ENCODE measurements at regions not wholly inside any gene's neighbourhood (a gene's known extent, or its start where the extent isn't known, plus 50 kb on each side); places are given as distances from the start of the nearest gene placed in this dataset.
"Not testable (repeated sequence)": the region's sequence is repeated elsewhere in the genome, so short reads cannot be mapped to it uniquely, and the experiment has no call there.

DNA sequence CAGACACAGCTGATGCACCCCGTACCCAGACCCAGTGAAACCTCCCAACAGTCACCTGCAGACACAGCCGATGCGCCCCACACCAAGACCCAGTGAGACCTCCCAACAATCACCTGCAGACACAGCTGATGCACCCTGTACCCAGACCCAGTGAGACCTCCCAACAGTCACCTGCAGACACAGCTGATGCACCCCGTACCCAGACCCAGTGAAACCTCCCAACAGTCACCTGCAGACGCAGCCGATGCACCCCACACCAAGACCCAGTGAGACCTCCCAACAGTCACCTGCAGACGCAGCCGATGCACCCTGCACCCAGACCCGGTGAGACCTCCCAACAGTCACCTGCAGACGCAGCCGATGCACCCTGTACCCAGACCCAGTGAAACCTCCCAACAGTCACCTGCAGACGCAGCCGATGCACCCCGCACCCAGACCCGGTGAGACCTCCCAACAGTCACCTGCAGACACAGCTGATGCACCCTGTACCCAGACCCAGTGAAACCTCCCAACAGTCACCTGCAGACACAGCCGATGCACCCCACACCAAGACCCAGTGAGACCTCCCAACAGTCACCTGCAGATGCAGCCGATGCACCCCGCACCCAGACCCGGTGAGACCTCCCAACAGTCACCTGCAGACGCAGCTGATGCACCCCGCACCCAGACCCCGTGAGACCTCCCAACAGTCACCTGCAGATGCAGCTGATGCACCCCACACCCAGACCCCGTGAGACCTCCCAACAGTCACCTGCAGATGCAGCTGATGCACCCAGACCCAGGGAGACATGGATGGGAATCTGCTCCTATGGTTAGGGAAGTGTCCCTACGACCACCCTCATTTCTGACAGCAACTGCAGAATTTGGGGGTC, 178.3 kb upstream of the C1orf174 start:
- not testable (repeated sequence) for H3K36me3 Mint-ChIP-seq (ENCODE audit: insufficient read depth); H3K4me3 Mint-ChIP-seq; H3K27ac Mint-ChIP-seq; H3K9me3 Mint-ChIP-seq; ATAC-seq (replicated peaks); H3K4me1 Mint-ChIP-seq (ENCODE audit: low read depth in 2 of 2); DNase-seq
- H3K27me3 Mint-ChIP-seq: peaks cover 18 to 32% of the 10 kb centered on the region in 2 donors

DNA sequence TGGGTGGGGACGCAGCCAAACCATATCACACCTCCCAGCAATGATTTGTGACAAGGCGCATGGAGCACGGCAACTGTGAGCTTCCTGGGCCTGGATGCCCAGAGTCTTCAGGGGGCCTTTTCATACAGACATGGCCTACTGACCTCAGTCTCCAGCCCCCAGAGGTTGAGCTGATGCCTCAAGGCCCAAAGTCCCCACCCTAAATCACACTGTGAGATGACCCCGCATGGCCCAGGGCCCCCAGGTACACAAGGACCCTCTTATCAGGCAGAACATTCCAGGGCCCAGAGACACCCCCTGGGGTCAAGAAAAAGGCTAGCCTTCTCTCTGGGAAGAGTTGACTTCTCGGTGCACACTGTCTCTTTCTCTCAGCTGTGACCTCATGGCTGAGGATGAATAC, 179.7 kb upstream of the C1orf174 start:
- Mint-ChIP-seq H3K4me3 (no peak overlapping the region), H3K27ac (no peak overlapping the region), H3K9me3 (peaks cover 0 to 2% of the 10 kb centered on the region in 2 donors), H3K27me3 (peaks cover 17 to 28% of the 10 kb centered on the region in 2 donors), H3K4me1 (ENCODE audit: low read depth in 2 of 2) (no peaks in the 10 kb centered on the region), H3K36me3 (ENCODE audit: insufficient read depth) (no peaks in the 10 kb centered on the region)
- no peak for ATAC-seq (replicated peaks)
- no peak for DNase-seq

DNA sequence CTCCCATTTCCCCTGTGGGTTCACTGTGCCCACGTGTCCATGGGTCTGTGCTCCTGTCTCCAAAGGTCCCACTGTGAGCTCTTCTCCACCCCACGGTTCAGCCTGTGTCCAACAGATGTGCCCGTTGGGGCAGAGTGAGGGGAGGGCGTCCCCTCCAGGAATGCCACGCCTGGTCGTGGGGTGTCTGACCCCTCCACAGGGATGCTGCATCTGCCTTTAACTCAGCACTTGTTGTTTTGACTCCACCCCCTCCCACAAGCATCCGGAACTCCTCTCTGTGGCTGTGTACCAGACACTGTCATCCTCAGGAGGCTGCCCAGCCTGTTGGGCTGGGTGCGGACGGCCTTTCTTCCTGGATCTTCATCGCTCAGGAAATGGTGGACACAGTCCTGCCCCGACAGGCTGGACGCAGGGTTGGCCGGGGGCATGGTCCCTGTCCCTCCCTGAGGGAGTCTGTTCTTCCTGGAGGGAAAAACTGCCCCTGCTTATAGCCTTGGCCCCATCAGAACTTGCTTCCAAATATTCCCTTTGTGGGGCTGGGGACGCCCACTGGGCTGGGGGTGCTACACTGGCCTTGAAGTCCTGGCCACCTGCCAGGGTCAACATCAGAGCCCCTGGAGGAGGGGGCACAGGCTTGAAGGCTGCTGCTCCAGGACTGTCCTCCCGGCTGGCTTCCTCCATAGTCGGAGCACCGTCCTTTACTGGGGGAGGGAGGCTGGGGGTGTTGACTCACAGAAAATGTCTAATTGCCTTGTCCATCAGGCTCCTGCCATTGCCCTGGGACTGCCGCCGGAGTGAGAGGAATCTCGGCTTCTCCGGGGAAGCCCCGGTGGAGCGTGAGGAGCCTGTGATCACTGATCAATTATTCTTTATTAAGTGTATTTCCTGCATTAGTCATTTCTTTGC, 182.0 kb upstream of the C1orf174 start:
- H3K27ac Mint-ChIP-seq: no peak overlapping the region
- ATAC-seq (replicated peaks) (no peak), DNase-seq (no peak)
- no peak overlapping the region for H3K4me3 Mint-ChIP-seq
- peaks cover 0 to 2% of the 10 kb centered on the region in 2 donors for H3K4me1 Mint-ChIP-seq (ENCODE audit: low read depth in 2 of 2)
- no peaks in the 10 kb centered on the region for H3K36me3 Mint-ChIP-seq (ENCODE audit: insufficient read depth)
- H3K27me3 Mint-ChIP-seq: peaks cover 21 to 34% of the 10 kb centered on the region in 2 donors
- peaks cover 0 to 2% of the 10 kb centered on the region in 2 donors for H3K9me3 Mint-ChIP-seq

DNA sequence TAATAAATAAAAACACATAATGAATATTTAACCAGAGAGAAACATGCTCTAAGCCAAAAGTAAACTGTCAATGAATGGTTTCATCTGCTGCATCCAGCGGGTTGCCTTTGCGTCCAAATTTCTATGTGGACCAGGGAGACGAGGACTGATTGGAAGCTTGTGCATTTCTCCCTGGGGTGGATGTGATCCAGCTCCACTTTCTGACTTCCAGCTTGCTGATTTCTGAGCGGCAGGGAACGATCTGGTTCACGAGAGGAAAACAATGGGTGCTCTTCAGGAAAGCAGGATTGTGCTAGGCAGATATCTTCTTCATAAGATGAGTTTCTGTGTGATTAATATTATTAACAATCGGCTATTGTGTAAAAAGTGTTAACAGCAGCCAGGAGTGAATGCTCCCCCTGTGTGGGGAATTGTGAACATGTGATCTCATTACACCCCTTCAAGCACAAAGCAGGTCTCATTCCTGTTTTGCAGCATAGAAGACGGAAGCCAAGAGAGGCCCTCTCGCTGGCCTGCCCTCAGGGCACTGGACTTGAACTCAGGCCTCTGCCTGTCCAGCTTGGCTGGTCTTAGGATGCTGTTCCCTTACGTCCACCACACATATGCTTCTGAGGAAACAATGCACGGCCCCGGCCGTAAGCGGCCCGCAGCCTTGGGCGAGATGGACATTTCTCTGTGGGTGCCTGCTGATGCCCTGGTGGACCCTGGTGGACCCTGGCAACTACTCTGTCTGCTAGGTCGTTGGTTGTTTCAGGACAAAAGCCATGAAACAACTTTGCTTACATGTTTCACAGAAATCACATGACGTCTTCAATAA, 183.4 kb upstream of the C1orf174 start:
- no peak for DNase-seq
- no peak for ATAC-seq (replicated peaks)
- H3K27me3 Mint-ChIP-seq: peaks cover 34 to 48% of the 10 kb centered on the region in 2 donors
- no peak overlapping the region for H3K27ac Mint-ChIP-seq
- peaks cover 0 to 2% of the 10 kb centered on the region in 2 donors for H3K4me1 Mint-ChIP-seq (ENCODE audit: low read depth in 2 of 2)
- no peak overlapping the region for H3K4me3 Mint-ChIP-seq
- H3K9me3 Mint-ChIP-seq: peaks cover 0 to 2% of the 10 kb centered on the region in 2 donors
- no peaks in the 10 kb centered on the region for H3K36me3 Mint-ChIP-seq (ENCODE audit: insufficient read depth)

DNA sequence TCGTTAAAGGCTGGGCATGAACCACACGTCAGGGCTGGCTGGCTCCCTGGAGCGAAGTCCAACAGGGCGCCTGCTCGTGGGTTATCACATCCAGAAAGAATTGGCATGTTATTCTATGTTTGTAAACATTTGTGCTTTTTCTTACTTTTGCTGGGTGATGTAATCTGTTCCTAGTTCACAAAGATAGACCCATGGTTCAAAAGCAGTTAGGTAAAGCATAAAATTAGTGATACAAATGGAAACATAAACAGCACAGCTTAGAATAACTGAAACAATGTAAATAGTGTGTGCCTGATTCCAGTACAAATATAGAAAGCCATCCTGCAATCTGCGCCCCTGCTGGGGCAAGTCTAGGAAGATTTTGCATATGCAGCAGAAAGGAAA, 184.0 kb upstream of the C1orf174 start:
- peaks cover 34 to 53% of the 10 kb centered on the region in 2 donors for H3K27me3 Mint-ChIP-seq
- DNase-seq (no peak), ATAC-seq (replicated peaks) (no peak)
- no peaks in the 10 kb centered on the region for H3K36me3 Mint-ChIP-seq (ENCODE audit: insufficient read depth)
- H3K4me3 Mint-ChIP-seq: no peak overlapping the region
- no peak overlapping the region for H3K27ac Mint-ChIP-seq
- H3K4me1 Mint-ChIP-seq (ENCODE audit: low read depth in 2 of 2): peaks cover 0 to 2% of the 10 kb centered on the region in 2 donors
- H3K9me3 Mint-ChIP-seq: peaks cover 0 to 2% of the 10 kb centered on the region in 2 donors

DNA sequence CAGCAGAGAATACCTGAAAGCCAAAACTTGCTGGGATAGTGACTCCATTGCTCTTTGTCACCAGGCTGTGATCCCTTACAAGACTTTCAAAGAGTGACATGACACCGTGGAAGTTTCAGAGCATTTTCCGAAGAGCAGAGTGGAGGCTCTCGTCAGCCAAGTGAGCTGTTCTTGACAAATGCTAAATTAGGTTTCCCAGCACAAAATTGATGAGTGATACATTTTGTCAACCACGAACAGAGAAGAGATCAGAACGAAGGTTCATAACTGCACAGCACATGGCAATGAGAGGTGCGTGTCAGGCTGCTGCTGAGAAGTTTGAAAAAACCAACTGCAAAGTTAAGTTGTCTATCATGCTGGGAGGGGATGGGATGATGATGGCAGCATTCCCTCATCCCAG, 184.4 kb upstream of the C1orf174 start:
- Mint-ChIP-seq H3K27ac (no peak overlapping the region), H3K27me3 (peaks cover 34 to 53% of the 10 kb centered on the region in 2 donors), H3K4me1 (ENCODE audit: low read depth in 2 of 2) (peaks cover 0 to 2% of the 10 kb centered on the region in 2 donors), H3K9me3 (peaks cover 0 to 2% of the 10 kb centered on the region in 2 donors), H3K4me3 (no peak overlapping the region), H3K36me3 (ENCODE audit: insufficient read depth) (no peaks in the 10 kb centered on the region)
- ATAC-seq (replicated peaks) (no peak), DNase-seq (no peak)

DNA sequence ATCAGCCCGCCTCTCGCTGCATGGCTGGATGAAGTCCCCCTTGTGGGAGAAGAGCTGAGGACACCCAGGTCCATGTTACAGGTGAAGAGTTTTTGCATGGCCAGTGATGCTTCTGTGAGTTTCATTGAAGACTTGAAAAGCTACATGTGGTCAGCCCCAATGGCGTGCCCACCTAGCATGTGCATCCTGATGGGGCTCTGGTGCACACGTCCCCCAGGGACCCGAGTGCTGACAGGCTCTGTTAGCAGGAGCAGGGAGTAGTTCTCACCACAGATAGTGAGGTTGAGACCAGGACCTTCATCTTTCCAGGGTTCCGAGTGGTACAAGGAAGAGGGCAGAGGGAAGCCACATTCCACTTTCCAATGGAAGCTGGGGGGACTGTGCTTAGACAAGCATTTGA, 184.8 kb upstream of the C1orf174 start:
- Mint-ChIP-seq H3K4me3 (no peak overlapping the region), H3K27me3 (peaks cover 34 to 53% of the 10 kb centered on the region in 2 donors), H3K27ac (no peak overlapping the region), H3K9me3 (peaks cover 0 to 2% of the 10 kb centered on the region in 2 donors), H3K36me3 (ENCODE audit: insufficient read depth) (no peaks in the 10 kb centered on the region), H3K4me1 (ENCODE audit: low read depth in 2 of 2) (peaks cover 0 to 2% of the 10 kb centered on the region in 2 donors)
- ATAC-seq (replicated peaks) (no peak), DNase-seq (no peak)

DNA sequence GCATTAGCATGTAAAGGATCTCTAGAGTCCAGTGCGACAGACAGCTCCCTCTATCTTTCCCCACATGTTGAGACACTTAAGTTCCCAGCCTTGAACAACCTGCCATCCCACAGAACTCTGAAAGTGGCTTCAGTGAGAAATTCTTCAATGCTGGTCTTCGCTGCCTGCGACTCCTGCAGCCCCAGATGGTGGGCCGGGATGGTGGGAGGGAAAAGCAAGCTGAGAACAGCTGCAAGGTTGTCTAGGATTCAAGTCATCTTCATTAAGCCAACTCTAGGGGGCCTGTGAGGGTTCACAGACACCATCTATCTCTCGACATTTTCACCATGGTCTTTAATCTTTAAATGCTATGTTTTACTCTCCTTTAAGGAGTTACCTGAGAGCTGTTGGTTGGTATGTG, 185.5 kb upstream of the C1orf174 start:
- Mint-ChIP-seq H3K36me3 (ENCODE audit: insufficient read depth) (no peaks in the 10 kb centered on the region), H3K9me3 (peaks cover 0 to 2% of the 10 kb centered on the region in 2 donors), H3K4me3 (no peak overlapping the region), H3K4me1 (ENCODE audit: low read depth in 2 of 2) (peaks cover 0 to 2% of the 10 kb centered on the region in 2 donors), H3K27ac (no peak overlapping the region), H3K27me3 (peaks cover 34 to 60% of the 10 kb centered on the region in 2 donors)
- no peak for DNase-seq
- no peak for ATAC-seq (replicated peaks)

DNA sequence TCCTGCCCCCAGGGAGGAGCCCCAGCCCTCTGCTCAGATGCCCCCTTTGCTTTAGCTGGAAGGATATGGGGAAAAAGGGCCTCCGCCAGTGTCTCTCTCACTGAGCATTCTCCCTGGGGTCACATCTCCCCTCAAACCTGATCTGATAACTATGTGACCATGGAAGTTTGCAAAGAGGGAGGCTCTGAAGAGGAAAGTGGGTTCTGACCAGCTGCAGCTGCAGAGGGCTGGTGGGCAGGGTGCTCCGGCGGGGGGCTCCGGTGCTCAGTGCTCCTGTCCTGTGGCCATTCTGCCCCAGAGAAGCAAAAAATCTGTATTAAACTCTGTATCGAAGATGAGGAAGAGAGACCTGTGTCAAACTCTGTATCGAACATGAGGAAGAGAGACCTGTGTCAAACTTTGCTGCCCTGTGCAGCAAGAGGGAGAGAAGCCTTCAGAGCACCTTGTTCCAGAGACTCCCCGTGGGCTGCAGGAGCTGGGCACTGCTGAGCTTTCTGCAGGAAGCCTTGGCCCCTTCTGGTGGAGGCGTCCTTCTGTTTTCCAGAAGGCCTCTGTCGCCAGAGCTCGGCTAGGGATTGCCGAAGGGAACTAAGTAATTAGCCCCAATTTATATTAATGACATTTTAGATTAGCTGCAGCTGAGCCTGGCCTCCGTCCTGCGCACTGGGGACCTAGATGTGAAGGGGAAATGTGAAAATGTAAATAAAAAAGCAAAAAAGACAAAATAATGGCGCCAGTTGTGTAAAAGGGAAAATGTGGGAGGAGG, 186.2 kb upstream of the C1orf174 start:
- peaks cover 0 to 2% of the 10 kb centered on the region in 2 donors for H3K4me1 Mint-ChIP-seq (ENCODE audit: low read depth in 2 of 2)
- peaks cover 34 to 60% of the 10 kb centered on the region in 2 donors for H3K27me3 Mint-ChIP-seq
- no peaks in the 10 kb centered on the region for H3K36me3 Mint-ChIP-seq (ENCODE audit: insufficient read depth)
- H3K4me3 Mint-ChIP-seq: no peak overlapping the region
- H3K27ac Mint-ChIP-seq: no peak overlapping the region
- ATAC-seq (replicated peaks): no peak
- DNase-seq: no peak
- H3K9me3 Mint-ChIP-seq: no peaks in the 10 kb centered on the region

DNA sequence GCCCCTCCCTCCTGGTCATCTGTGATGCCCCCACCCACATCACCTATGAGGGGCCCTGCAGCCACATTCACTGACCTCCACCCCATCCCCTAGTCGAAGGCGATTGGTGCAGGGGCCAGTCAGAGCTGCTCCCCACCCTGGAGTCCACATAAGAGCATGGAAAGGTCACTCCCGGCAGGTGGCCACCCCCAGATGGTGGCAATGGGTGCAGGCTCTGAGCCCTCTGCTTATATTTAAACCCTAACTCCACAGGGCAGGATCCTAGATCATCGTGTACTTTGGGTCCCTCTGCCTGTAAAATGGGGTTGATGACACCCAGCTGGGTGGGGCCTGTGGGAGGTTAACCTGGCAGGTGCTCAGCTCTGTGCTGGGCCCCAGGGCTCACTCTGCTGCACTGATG, 186.8 kb upstream of the C1orf174 start:
- Mint-ChIP-seq H3K36me3 (ENCODE audit: insufficient read depth) (no peaks in the 10 kb centered on the region), H3K4me1 (ENCODE audit: low read depth in 2 of 2) (peaks cover 0 to 2% of the 10 kb centered on the region in 2 donors), H3K27ac (no peak overlapping the region), H3K4me3 (no peak overlapping the region), H3K27me3 (peaks cover 34 to 60% of the 10 kb centered on the region in 2 donors), H3K9me3 (no peaks in the 10 kb centered on the region)
- ATAC-seq (replicated peaks) (no peak), DNase-seq (no peak)

DNA sequence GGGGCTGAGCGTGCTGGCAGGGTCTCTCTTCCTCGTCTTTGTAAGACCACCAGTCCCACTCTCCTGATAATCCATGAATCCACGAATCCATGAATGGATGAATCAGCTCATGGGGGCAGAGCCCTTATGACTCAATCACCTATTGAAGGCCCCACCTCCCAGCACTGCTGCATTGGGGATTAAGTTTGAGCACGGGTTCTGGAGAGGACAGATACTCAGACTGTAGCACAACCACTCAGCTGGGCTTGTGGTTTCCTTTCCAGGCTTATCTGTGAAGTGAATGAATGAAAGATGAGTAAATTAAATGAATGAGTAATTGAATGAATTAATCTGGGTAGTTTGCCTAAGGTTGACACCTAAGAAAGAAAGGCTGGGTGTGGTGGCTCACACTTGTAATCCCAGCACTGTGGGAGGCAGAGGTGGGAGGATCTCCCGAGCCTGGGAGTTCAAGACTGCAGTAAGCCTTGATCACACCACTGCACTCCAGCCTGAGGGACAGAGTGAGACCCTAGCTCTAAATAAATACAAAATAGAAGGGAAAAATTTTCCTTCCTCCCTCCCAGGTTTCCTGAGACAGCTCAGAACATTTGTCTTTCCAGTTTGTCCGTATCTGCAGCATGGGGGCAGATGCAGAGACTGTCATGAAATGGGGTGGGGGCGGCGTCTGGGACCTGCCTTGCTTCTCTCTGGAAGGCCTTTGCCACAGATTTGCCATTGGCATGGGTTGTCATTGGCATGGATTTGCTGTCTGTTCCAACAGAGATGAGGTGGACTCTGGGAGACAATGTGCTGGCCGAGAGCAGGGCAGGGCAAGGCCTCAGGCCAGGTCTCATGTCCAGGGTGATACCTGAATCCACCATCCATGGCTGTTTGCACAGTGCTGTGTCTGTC, 187.7 kb upstream of the C1orf174 start:
- H3K36me3 Mint-ChIP-seq (ENCODE audit: insufficient read depth): no peaks in the 10 kb centered on the region
- no peak for DNase-seq
- H3K4me1 Mint-ChIP-seq (ENCODE audit: low read depth in 2 of 2): peaks cover 0 to 2% of the 10 kb centered on the region in 2 donors
- no peak overlapping the region for H3K4me3 Mint-ChIP-seq
- H3K9me3 Mint-ChIP-seq: no peaks in the 10 kb centered on the region
- peaks cover 34 to 60% of the 10 kb centered on the region in 2 donors for H3K27me3 Mint-ChIP-seq
- ATAC-seq (replicated peaks): no peak
- no peak overlapping the region for H3K27ac Mint-ChIP-seq

DNA sequence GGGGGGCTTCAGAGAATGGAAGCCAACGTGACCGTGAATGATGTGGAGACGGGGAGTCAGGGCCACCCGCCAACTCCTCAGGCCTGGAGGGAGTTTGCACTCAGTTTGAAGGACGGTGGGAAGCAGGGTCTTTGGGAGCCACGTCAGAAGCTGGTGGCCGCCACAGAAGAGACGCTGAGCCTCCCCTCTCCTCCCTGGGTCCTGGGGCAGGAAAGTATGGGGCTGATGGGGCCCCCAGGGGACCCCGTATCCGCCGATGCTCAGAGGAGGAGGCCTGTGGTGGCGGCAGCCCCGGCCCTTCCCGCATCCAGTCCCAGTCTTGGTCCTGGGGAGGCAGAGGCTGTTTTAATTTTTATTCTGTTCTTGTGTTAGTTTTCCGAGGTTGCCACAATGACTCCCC, 188.6 kb upstream of the C1orf174 start:
- H3K9me3 Mint-ChIP-seq: no peaks in the 10 kb centered on the region
- ATAC-seq (replicated peaks) (no peak), DNase-seq (no peak)
- no peaks in the 10 kb centered on the region for H3K36me3 Mint-ChIP-seq (ENCODE audit: insufficient read depth)
- peaks cover 38 to 63% of the 10 kb centered on the region in 2 donors for H3K27me3 Mint-ChIP-seq
- peaks cover 0 to 2% of the 10 kb centered on the region in 2 donors for H3K4me1 Mint-ChIP-seq (ENCODE audit: low read depth in 2 of 2)
- H3K4me3 Mint-ChIP-seq: no peak overlapping the region
- H3K27ac Mint-ChIP-seq: no peak overlapping the region

Measured in effector memory CD8-positive, alpha-beta T cell (primary cell).